Psoas muscle (tissue), 7 donors: ENCODE measurements at regions not wholly inside any gene's neighbourhood (a gene's known extent, or its start where the extent isn't known, plus 50 kb on each side); places are given as distances from the start of the nearest gene placed in this dataset.

Source experiments
- ATAC-seq, 4 donors: fragments of 200-7000 bp; cut with Tn5 transposase; one replicate each; pipeline ENCODE4 v1.9.1; 2020; ENCODE audit warnings: moderate library complexity in 3 of 4, mild to moderate bottlenecking in 2 of 4
- DNase-seq, 2 donors: peaks; one replicate each; pipeline ENCODE4 v3.0.0-alpha.2; 2020
- H3K27ac ChIP-seq: fragments of 200-600 bp; one replicate; pipeline ENCODE4 v1.8.0; 2022
- H3K27me3 ChIP-seq, 3 donors: fragments of 200-600 bp in 1 of 3; one replicate each; pipeline versions ENCODE4 v1.6.1 to v1.8.0; 2013 to 2022; ENCODE audit warnings: low read length in 2 of 3, mild to moderate bottlenecking in 2 of 3, moderate library complexity in 1 of 3; ENCODE audit not compliant: insufficient read depth in 3 of 3
- H3K36me3 ChIP-seq, 2 donors: fragments of 200-600 bp in 1 of 2; one replicate each; pipeline versions ENCODE4 v1.6.1 to v1.8.0; 2013 to 2022; ENCODE audit warnings: low read depth in 1 of 2, mild to moderate bottlenecking in 1 of 2, moderate library complexity in 1 of 2; ENCODE audit not compliant: insufficient read depth in 1 of 2
- H3K4me1 ChIP-seq: fragments of 200-600 bp; one replicate; pipeline ENCODE4 v1.8.0; 2022
- H3K4me3 ChIP-seq: fragments of 200-600 bp; one replicate; pipeline ENCODE4 v1.8.0; 2022; ENCODE audit warnings: mild to moderate bottlenecking
- H3K9me3 ChIP-seq: fragments of 200-600 bp; one replicate; pipeline ENCODE4 v1.8.0; 2022
- WGBS, 3 donors: extraction: QIAGEN DNeasy Blood & Tissue Kit; methylation state at CpG; one replicate each; pipeline versions ENCODE4 v1.1.6 to v1.1.7; 2013; 5-methylcytosine and 5-hydroxymethylcytosine counted together
- intact Hi-C, 2 donors: fragments of 100-400 bp; cut with DNase I; formaldehyde crosslinking; loops; one replicate each; pipeline versions ENCODE4 v1.11.0 to v1.14.2; 2022
- TF ChIP-seq, protein P1 (sequence below): fragments of 200-600 bp; IDR thresholded peaks from one replicate; pipeline ENCODE4 v1.8.0; 2022; ENCODE audit warnings: antibody characterized with exemption
- donor health status: healthy with polysubstance abuse.
- donor health status: DM: no; HTN: no; CAD: no; lungs with moderate emphysema.
- donor health status: Bipolar disorder and iron deficiency.
- donor health status: healthy.
- donor health status: DM: yes; HTN: yes; CAD: no.
- donor health status: DM: no; HTN: no; CAD: no.
- donor health status: DM: yes; HTN: yes; CAD: no.

DNA sequence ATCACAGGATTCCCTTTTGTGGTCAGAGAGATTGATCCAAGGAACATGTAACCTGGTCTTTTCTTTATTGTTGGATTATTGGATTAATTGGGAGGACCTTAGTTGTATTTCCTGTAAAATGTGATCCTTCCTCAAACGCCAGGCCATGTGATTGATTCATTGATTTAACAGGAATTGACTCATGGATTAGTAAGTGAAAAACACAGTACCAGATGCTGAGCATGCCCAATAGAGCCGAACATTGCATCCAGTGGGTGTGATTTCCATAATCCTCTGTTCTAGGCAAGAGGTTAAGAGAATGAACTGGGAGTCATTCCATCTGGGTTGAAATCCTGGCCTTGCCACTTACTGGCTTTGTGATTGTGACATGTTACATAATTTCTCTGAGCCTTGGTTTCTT is 522.3 kb downstream of the MAT2B start:
- intact Hi-C loops: no loop called here
- H3K9me3 ChIP-seq: no peaks in the 10 kb centered on the region
- H3K4me3 ChIP-seq: no peak overlapping the region
- no peaks in the 10 kb centered on the region for H3K4me1 ChIP-seq
- no peaks in the 10 kb centered on the region for H3K27me3 ChIP-seq
- ATAC-seq (no peak), DNase-seq (no peak)
- WGBS, 3 donors: 42 to 60% (median 50%) methylated on average over 2 of the region's 2 CpGs
- no peak overlapping the region for H3K27ac ChIP-seq
- H3K36me3 ChIP-seq: no peaks in the 10 kb centered on the region
- TF ChIP-seq, protein P1, sequence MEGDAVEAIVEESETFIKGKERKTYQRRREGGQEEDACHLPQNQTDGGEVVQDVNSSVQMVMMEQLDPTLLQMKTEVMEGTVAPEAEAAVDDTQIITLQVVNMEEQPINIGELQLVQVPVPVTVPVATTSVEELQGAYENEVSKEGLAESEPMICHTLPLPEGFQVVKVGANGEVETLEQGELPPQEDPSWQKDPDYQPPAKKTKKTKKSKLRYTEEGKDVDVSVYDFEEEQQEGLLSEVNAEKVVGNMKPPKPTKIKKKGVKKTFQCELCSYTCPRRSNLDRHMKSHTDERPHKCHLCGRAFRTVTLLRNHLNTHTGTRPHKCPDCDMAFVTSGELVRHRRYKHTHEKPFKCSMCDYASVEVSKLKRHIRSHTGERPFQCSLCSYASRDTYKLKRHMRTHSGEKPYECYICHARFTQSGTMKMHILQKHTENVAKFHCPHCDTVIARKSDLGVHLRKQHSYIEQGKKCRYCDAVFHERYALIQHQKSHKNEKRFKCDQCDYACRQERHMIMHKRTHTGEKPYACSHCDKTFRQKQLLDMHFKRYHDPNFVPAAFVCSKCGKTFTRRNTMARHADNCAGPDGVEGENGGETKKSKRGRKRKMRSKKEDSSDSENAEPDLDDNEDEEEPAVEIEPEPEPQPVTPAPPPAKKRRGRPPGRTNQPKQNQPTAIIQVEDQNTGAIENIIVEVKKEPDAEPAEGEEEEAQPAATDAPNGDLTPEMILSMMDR: no peak

DNA sequence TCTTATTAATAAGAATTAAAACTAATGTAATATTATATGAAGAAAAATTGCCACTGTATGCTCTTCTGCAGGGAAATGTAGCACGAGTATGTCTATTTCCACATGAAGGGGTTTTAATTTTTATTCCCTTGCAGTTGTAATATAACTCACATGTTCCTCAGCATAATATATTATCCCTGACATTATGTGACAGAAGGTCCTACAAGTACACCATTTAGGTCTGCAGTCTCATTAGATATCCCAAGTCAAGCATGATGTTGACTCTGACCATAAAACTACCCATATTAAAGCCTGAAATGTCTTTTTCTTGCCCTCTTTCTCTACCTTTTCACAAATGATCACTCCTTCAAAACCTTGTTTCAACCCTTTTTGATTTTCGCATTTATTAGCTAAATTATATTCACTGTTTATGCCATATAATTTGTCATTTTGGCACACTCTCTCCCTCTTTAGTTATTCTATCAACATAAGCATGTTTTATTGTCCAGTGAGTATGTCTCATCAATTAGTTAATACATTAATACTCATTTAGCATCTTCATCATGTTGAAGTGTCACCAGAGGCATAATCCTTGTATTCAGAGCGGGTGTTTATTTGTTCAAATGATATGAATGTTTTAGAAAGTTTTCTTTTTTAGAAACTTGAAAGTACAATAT is 532.8 kb downstream of the MAT2B start:
- H3K4me1 ChIP-seq: no peaks in the 10 kb centered on the region
- H3K27me3 ChIP-seq: no peaks in the 10 kb centered on the region
- H3K4me3 ChIP-seq: no peak overlapping the region
- TF ChIP-seq, protein P1: no peak
- ATAC-seq: no peak
- intact Hi-C loops: no loop called here
- no peaks in the 10 kb centered on the region for H3K36me3 ChIP-seq
- no peak overlapping the region for H3K27ac ChIP-seq
- 81 to 83% (median 81%) methylated on average over 3 of the region's 3 CpGs for WGBS, 3 donors
- no peaks in the 10 kb centered on the region for H3K9me3 ChIP-seq
- DNase-seq: no peak

GRCh38 chr5:164041105-164041504 is 535.7 kb downstream of the MAT2B start:
- H3K9me3 ChIP-seq: no peaks in the 10 kb centered on the region
- intact Hi-C loops: no loop called here
- DNase-seq (no peak), ATAC-seq (no peak)
- H3K27ac ChIP-seq: no peak overlapping the region
- no peaks in the 10 kb centered on the region for H3K27me3 ChIP-seq
- no peaks in the 10 kb centered on the region for H3K36me3 ChIP-seq
- H3K4me1 ChIP-seq: no peaks in the 10 kb centered on the region
- WGBS, 3 donors: 91 to 94% (median 93%) methylated on average over 1 of the region's 1 CpG
- no peak overlapping the region for H3K4me3 ChIP-seq
- TF ChIP-seq, protein P1: no peak

GRCh38 chr5:164048359-164048926 is 543.0 kb downstream of the MAT2B start:
- WGBS, 3 donors: 65 to 71% (median 70%) methylated on average over 2 of the region's 2 CpGs
- intact Hi-C loops: no loop called here
- ATAC-seq: no peak

More at GRCh38 chr5:164048359-164048926, 543.0 kb downstream of the MAT2B start:
- Histone ChIP-seq H3K27ac (no peak overlapping the region), H3K4me3 (no peak overlapping the region), H3K27me3 (no peaks in the 10 kb centered on the region), H3K9me3 (no peaks in the 10 kb centered on the region), H3K4me1 (no peaks in the 10 kb centered on the region), H3K36me3 (no peaks in the 10 kb centered on the region)
- TF ChIP-seq, protein P1: no peak
- DNase-seq: no peak
